MM.1S (cell line): ENCODE measurements at regions not wholly inside any gene's neighbourhood (a gene's known extent, or its start where the extent isn't known, plus 50 kb on each side); places are given as distances from the start of the nearest gene placed in this dataset.
"Not testable (repeated sequence)": the region's sequence is repeated elsewhere in the genome, so short reads cannot be mapped to it uniquely, and the experiment has no call there.

ENCODE experiments used
- DNase-seq: peaks from one replicate; pipeline ENCODE4 v3.0.0-alpha.2; 2015
- H2AFZ ChIP-seq: fragments of 300-600 bp; sonication (generic); 2 replicates; pipeline ENCODE4 v1.6.0; 2016; ENCODE audit warnings: antibody characterized with exemption, low read length
- H3F3A ChIP-seq: fragments of 300-600 bp; sonication (generic); 2 replicates; pipeline ENCODE4 v1.6.1; 2016; ENCODE audit warnings: mild to moderate bottlenecking, antibody characterized with exemption, low read length, moderate library complexity, mixed read lengths; ENCODE audit not compliant: insufficient read depth
- H3K27ac ChIP-seq: fragments of 300-600 bp; sonication (generic); 2 replicates; pipeline ENCODE4 v1.5.1; 2016; ENCODE audit warnings: mild to moderate bottlenecking, low read length
- H3K27me3 ChIP-seq: fragments of 300-600 bp; sonication (generic); replicated peaks from 2 replicates; pipeline ENCODE4 v1.6.0; 2016; ENCODE audit warnings: low read length; ENCODE audit not compliant: insufficient read depth
- H3K36me3 ChIP-seq: fragments of 300-600 bp; sonication (generic); replicated peaks from 2 replicates; pipeline ENCODE4 v1.6.1; 2016; ENCODE audit warnings: mild to moderate bottlenecking, low read length, mixed read lengths; ENCODE audit not compliant: insufficient read depth
- H3K4me1 ChIP-seq: fragments of 300-600 bp; sonication (generic); 2 replicates; pipeline ENCODE4 v1.6.1; 2016; ENCODE audit warnings: low read length, mixed read lengths
- H3K4me2 ChIP-seq: fragments of 300-600 bp; sonication (generic); 2 replicates; pipeline ENCODE4 v1.6.0; 2016; ENCODE audit warnings: low read depth, low read length
- H3K4me3 ChIP-seq: fragments of 300-600 bp; sonication (generic); 2 replicates; pipeline ENCODE4 v1.5.1; 2016; ENCODE audit warnings: low read length, mixed read lengths
- H3K79me2 ChIP-seq: fragments of 300-600 bp; sonication (generic); 2 replicates; pipeline ENCODE4 v1.6.1; 2016; ENCODE audit warnings: mixed run types, low read length, mixed read lengths
- H3K9ac ChIP-seq: fragments of 300-600 bp; sonication (generic); 2 replicates; pipeline ENCODE4 v1.6.1; 2016; ENCODE audit warnings: low read length, mixed read lengths
- H3K9me2 ChIP-seq: fragments of 300-600 bp; sonication (generic); replicated peaks from 2 replicates; pipeline ENCODE4 v1.6.1; 2016; ENCODE audit warnings: mild to moderate bottlenecking, low read length, mixed read lengths; ENCODE audit not compliant: insufficient read depth
- H3K9me3 ChIP-seq: fragments of 300-600 bp; sonication (generic); replicated peaks from 2 replicates; pipeline ENCODE4 v1.6.1; 2016; ENCODE audit warnings: mild to moderate bottlenecking, low read length, mixed read lengths; ENCODE audit not compliant: insufficient read depth
- H4K20me1 ChIP-seq: fragments of 300-600 bp; sonication (generic); 2 replicates; pipeline ENCODE4 v1.6.1; 2016; ENCODE audit warnings: mild to moderate bottlenecking, low read length, moderate library complexity, mixed read lengths; ENCODE audit not compliant: insufficient read depth
- CTCF ChIP-seq: fragments of 300-600 bp; sonication (generic); IDR thresholded peaks from 2 replicates; pipeline ENCODE4 v1.5.1; 2016; ENCODE audit warnings: antibody characterized with exemption, low read length, mixed read lengths
- EZH2 ChIP-seq: fragments of 300-600 bp; sonication (generic); optimal IDR thresholded peaks from 2 replicates; pipeline ENCODE3; 2017; ENCODE audit warnings: low read depth, mild to moderate bottlenecking, antibody characterized with exemption, low read length, mixed read lengths
- EZH2phosphoT487 ChIP-seq: fragments of 300-600 bp; sonication (generic); IDR thresholded peaks from 2 replicates; pipeline ENCODE4 v1.6.1; 2018; ENCODE audit warnings: antibody characterized with exemption, low read length

DNA sequence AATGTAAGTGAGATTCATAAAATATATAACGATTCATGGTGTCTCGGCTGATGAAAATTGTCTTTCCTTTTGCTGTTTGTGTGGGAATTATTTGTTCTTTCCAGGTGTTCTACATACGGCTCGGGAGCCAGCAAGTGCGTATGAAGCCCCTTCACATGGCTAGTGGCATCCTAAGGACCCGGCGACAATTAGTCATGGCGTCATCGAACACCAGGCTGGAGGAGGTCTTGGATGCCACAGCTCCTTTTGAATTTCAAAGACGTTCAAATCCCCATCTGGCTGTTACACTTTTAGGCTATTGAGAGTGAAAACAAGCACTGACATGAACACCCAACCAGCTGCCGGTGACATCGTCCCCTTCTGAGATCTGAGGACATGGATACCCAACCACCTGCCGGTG, 397.7 kb upstream of the TNRC6C start:
- Histone ChIP-seq H3K27me3 (peaks cover 55% of the 10 kb centered on the region), H3F3A (no peaks in the 10 kb centered on the region), H2AFZ (no peak overlapping the region), H3K9ac (no peak overlapping the region), H3K9me2 (no peaks in the 10 kb centered on the region), H3K36me3 (no peaks in the 10 kb centered on the region), H3K4me1 (no peaks in the 10 kb centered on the region), H3K9me3 (no peaks in the 10 kb centered on the region), H3K4me3 (no peak overlapping the region), H3K79me2 (no peaks in the 10 kb centered on the region), H3K27ac (no peak overlapping the region), H3K4me2 (no peak overlapping the region), H4K20me1 (no peaks in the 10 kb centered on the region)
- TF ChIP-seq CTCF (no peak), EZH2phosphoT487 (no peak), EZH2 (no peak)
- no peak for DNase-seq

DNA sequence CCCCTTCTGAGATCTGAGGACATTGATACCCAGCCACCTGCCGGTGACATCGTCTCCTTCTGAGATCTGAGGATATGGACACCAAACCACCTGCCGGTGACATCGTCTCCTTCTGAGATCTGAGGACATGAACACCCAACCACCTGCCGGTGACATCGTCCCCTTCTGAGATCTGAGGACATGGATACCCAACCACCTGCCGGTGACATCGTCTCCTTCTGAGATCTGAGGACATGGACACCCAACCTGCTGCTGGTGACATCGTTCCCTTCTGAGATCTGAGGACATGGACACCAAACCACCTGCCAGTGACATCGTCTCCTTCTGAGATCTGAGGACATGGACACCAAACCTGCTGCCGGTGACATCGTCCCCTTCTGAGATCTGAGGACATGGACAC, 396.1 kb upstream of the TNRC6C start:
- DNase-seq, H3K4me3 ChIP-seq, H3K36me3 ChIP-seq, H3K4me1 ChIP-seq, H3K9me3 ChIP-seq, H2AFZ ChIP-seq, H3K27ac ChIP-seq, H3K79me2 ChIP-seq, H4K20me1 ChIP-seq, H3F3A ChIP-seq, H3K9me2 ChIP-seq, H3K4me2 ChIP-seq, H3K9ac ChIP-seq: not testable (repeated sequence)
- H3K27me3 ChIP-seq: peaks cover 48% of the 10 kb centered on the region

DNA sequence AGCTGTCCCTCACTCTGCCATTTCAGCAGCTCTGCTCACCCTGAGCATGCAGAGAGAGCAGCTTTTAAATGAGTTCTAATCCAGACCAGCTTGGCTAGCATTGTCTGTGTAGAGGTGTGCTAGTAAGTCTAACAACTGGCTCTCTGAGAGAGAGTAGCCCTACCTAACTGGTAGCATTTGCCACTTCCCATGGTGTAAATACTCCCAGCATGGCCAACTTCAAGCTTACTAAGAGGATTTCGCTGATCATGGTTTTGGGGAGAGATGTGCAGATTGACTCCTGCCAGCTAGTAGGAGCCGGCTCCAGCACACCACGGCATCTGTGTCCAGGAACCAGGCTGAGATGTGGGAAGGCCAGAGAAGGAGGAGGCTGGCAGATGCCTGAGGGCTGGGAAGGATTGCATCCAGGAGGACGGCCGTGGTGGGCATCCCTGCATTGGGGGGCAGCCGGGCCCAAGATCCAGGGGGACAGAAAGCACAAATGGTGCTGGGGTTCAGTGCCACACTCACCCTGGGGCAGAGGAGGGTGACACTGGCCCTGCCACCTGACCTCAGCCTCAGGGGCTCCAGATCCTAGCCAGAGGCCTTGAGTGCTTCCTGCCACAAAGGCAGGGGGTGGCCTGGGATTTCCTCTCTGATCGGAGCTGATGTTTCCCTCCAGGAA, 394.9 kb upstream of the TNRC6C start:
- no peaks in the 10 kb centered on the region for H3K9me3 ChIP-seq
- H3K79me2 ChIP-seq: no peaks in the 10 kb centered on the region
- H3K36me3 ChIP-seq: no peaks in the 10 kb centered on the region
- no peak overlapping the region for H2AFZ ChIP-seq
- no peak for DNase-seq
- no peaks in the 10 kb centered on the region for H4K20me1 ChIP-seq
- no peaks in the 10 kb centered on the region for H3K9me2 ChIP-seq
- TF ChIP-seq EZH2: no peak
- no peak for TF ChIP-seq CTCF
- no peak for TF ChIP-seq EZH2phosphoT487
- H3K4me2 ChIP-seq: no peak overlapping the region
- H3F3A ChIP-seq: no peaks in the 10 kb centered on the region
- H3K27me3 ChIP-seq: peaks cover 36% of the 10 kb centered on the region
- H3K4me3 ChIP-seq: no peak overlapping the region
- H3K9ac ChIP-seq: no peak overlapping the region
- H3K4me1 ChIP-seq: no peaks in the 10 kb centered on the region
- no peak overlapping the region for H3K27ac ChIP-seq

DNA sequence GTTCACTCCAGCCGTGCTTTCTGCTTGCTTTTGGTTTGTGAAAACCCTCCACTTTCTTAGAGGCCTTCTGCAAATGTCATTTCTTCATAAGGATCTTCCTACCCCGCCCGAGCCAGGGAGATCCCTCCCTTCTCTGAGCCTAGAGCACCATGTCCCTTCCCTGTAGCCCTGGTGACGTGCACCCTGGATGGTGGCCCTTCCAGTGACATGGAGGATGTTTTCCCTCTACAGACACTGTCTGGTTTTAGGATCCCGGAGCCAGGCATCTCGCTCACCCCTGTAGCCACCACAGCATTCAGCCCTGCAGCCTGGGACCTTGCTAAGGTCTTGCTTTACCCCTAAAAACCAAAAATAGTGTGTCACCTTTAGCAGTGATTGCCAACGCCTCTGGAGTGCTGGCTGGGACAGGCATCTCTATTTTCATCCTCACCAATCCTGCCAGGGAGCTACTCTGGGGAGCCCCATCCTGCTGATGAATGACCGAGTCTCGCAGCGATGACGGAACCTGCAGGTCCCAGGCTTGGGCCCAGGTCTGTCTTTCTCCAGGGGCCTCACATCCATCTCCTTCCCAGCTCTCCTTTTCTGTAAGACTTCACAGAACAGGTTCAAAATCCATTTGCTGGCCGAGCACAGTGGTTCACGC, 394.1 kb upstream of the TNRC6C start:
- H3K4me2 ChIP-seq: no peak overlapping the region
- DNase-seq: no peak
- H3K9me3 ChIP-seq: no peaks in the 10 kb centered on the region
- TF ChIP-seq CTCF (no peak), EZH2phosphoT487 (no peak), EZH2 (no peak)
- no peaks in the 10 kb centered on the region for H3K4me1 ChIP-seq
- no peaks in the 10 kb centered on the region for H3K9me2 ChIP-seq
- H3F3A ChIP-seq: no peaks in the 10 kb centered on the region
- no peaks in the 10 kb centered on the region for H4K20me1 ChIP-seq
- H3K9ac ChIP-seq: no peak overlapping the region
- no peak overlapping the region for H2AFZ ChIP-seq
- H3K36me3 ChIP-seq: no peaks in the 10 kb centered on the region
- no peak overlapping the region for H3K4me3 ChIP-seq
- peaks cover 28% of the 10 kb centered on the region for H3K27me3 ChIP-seq
- H3K27ac ChIP-seq: no peak overlapping the region
- no peaks in the 10 kb centered on the region for H3K79me2 ChIP-seq
